Pancreas (tissue), 10 donors: ENCODE measurements at regions not wholly inside any gene's neighbourhood (a gene's known extent, or its start where the extent isn't known, plus 50 kb on each side); places are given as distances from the start of the nearest gene placed in this dataset.

Experiments used
- ATAC-seq, 4 donors: fragments of 200-7000 bp; cut with Tn5 transposase; one replicate each; pipeline versions ENCODE4 v1.8.0 to v1.9.1; 2020; ENCODE audit warnings: mild to moderate bottlenecking in 4 of 4, moderate library complexity in 4 of 4
- DNase-seq, 6 donors: peaks; one replicate each; pipeline ENCODE4 v3.0.0-alpha.2; 2020
- FAIRE-seq: peaks from 2 replicates; lab custom pipeline; 2012; peaks lifted over from hg19 to GRCh38; lab: Jason Lieb, UNC
- H3K27ac ChIP-seq, 4 donors: fragments of 200-600 bp; sonication (generic); 1 replicate in 3 of 4; 2 replicates in 1 of 4; pipeline versions ENCODE4 v1.5.0 to v1.8.0; 2020
- H3K27me3 ChIP-seq, 4 donors: fragments of 200-600 bp; one replicate each; pipeline ENCODE4 v1.8.0; 2021
- H3K36me3 ChIP-seq, 3 donors: fragments of 200-600 bp; sonication (generic) in 1 of 3; one replicate each; pipeline versions ENCODE4 v1.5.0 to v1.8.0; 2020 to 2021
- H3K4me1 ChIP-seq, 3 donors: fragments of 200-600 bp; one replicate each; pipeline ENCODE4 v1.8.0; 2021
- H3K4me3 ChIP-seq, 4 donors: fragments of 200-600 bp; sonication (generic) in 2 of 4; one replicate each; pipeline versions ENCODE4 v1.5.0 to v1.8.0; 2020 to 2021
- H3K9me3 ChIP-seq, 4 donors: fragments of 200-600 bp; one replicate each; pipeline ENCODE4 v1.8.0; 2021
- CTCF ChIP-seq, 4 donors: fragments of 200-600 bp; sonication (generic) in 3 of 4; IDR thresholded peaks; one replicate each; pipeline versions ENCODE4 v1.5.0 to v1.8.0; 2021; ENCODE audit warnings: antibody characterized with exemption in 4 of 4
- WGBS, 2 donors: extraction: QIAGEN DNeasy Blood & Tissue Kit; methylation state at CpG; one replicate each; pipeline ENCODE4 v1.1.7; 2013; 5-methylcytosine and 5-hydroxymethylcytosine counted together
- intact Hi-C, 3 donors: fragments of 100-400 bp; cut with DNase I; formaldehyde crosslinking; loops; one replicate each; pipeline versions ENCODE4 v1.11.1 to v1.14.2; 2022
- donor health status: healthy with polysubstance abuse.
- donor health status: DM: no; HTN: no; CAD: no; lungs with moderate emphysema.
- donor health status: DM: no; HTN: no; CAD: no.
- donor health status: control.
- donor health status: control.
- donor health status: Bipolar disorder and iron deficiency.
- donor health status: DM: yes; HTN: yes; CAD: no.
- donor health status: DM: no; HTN: no; CAD: no.
- donor health status: DM: no; HTN: no; CAD: no.
- donor health status: DM: yes; HTN: yes; CAD: no.

DNA sequence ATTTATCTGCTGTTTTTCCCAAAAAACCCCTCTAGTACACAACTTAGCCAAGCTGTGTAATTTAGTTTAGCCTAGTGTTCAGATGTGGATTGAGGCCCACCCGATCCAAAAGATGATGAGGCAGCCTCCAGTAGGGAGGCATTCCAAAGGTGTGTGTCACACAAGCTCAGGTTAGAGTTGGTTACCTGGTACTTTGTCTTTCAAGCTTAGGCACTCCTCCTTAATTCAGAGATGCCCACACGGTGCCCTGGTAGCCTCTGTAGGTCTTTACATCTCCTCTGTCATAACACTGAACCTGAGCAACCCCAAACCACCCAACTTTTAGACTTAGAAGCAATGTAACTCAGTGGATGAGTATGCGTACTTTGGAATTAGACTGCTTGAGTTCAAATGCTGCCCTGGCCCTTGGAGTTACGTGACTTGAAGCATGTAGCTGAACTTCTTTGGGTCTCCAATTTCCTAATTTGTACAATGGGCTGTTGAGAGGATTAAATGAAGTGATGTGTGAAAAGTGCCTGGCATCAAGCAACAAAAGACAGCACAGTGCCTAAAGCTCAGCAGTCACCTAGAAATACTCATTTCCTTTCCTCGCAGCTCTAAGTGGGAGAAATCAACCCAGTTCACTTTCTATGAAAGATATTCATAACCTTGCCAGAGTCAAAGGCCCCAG, 284.6 kb upstream of the RARB start:
- WGBS, 2 donors = 57 to 71% methylated on average over 5 of the region's 5 CpGs

GRCh38 chr3:25144430-25144829, 283.6 kb upstream of the RARB start:
- FAIRE-seq (no peak), DNase-seq (no peak), ATAC-seq (no peak)
- no peaks in the 10 kb centered on the region for H3K27me3 ChIP-seq
- H3K27ac ChIP-seq = no peak overlapping the region
- intact Hi-C loops = no loop called here
- H3K36me3 ChIP-seq = no peaks in the 10 kb centered on the region
- no peak for TF ChIP-seq CTCF (IDR thresholded peaks at IDR 0.05)
- 60% methylated on average over 4 of the region's 4 CpGs for WGBS, 2 donors
- no peak overlapping the region for H3K4me3 ChIP-seq
- H3K4me1 ChIP-seq = no peaks in the 10 kb centered on the region
- H3K9me3 ChIP-seq = no peaks in the 10 kb centered on the region

More for the DNA sequence above, 284.6 kb upstream of the RARB start:
- Histone ChIP-seq H3K4me1 (no peaks in the 10 kb centered on the region), H3K36me3 (no peaks in the 10 kb centered on the region), H3K27me3 (no peaks in the 10 kb centered on the region), H3K9me3 (no peaks in the 10 kb centered on the region), H3K4me3 (no peak overlapping the region), H3K27ac (no peak overlapping the region)
- no peak for FAIRE-seq
- DNase-seq = no peak
- no peak for TF ChIP-seq CTCF (IDR thresholded peaks at IDR 0.05)
- intact Hi-C loops = no loop called here
- ATAC-seq = no peak

- ATAC-seq = no peak
- no peak for FAIRE-seq
- TF ChIP-seq CTCF (IDR thresholded peaks at IDR 0.05) = no peak
- DNase-seq = no peak
- intact Hi-C loops = no loop called here
- H3K4me3 ChIP-seq = no peak overlapping the region
- WGBS, 2 donors = 56 to 74% methylated on average over 1 of the region's 1 CpG
- no peaks in the 10 kb centered on the region for H3K36me3 ChIP-seq
- no peak overlapping the region for H3K27ac ChIP-seq
- no peaks in the 10 kb centered on the region for H3K9me3 ChIP-seq
- no peaks in the 10 kb centered on the region for H3K27me3 ChIP-seq
- no peaks in the 10 kb centered on the region for H3K4me1 ChIP-seq
These were observed 282.9 kb upstream of the RARB start for GRCh38 chr3:25145176-25145575.

- FAIRE-seq (no peak), ATAC-seq (no peak), DNase-seq (no peak)
- WGBS, 2 donors = 61 to 66% methylated on average over 1 of the region's 1 CpG
- Histone ChIP-seq H3K4me3 (no peak overlapping the region), H3K36me3 (no peaks in the 10 kb centered on the region), H3K27ac (no peak overlapping the region), H3K4me1 (no peaks in the 10 kb centered on the region), H3K9me3 (no peaks in the 10 kb centered on the region), H3K27me3 (no peaks in the 10 kb centered on the region)
- TF ChIP-seq CTCF (IDR thresholded peaks at IDR 0.05) = no peak
- intact Hi-C loops = no loop called here
These were observed 277.9 kb upstream of the RARB start for GRCh38 chr3:25150199-25150598.

- DNase-seq (no peak), FAIRE-seq (peak; percentile 45), ATAC-seq (no peak)
- Histone ChIP-seq H3K9me3 (no peaks in the 10 kb centered on the region), H3K27me3 (no peaks in the 10 kb centered on the region), H3K36me3 (no peaks in the 10 kb centered on the region), H3K4me1 (no peaks in the 10 kb centered on the region), H3K4me3 (no peak overlapping the region), H3K27ac (no peak overlapping the region)
- intact Hi-C loops = no loop called here
- TF ChIP-seq CTCF (IDR thresholded peaks at IDR 0.05) = no peak
- 53 to 73% methylated on average over 10 of the region's 10 CpGs for WGBS, 2 donors
These were observed 276.7 kb upstream of the RARB start for GRCh38 chr3:25151281-25151902.
